B cell (primary cell): ENCODE measurements at regions not wholly inside any gene's neighbourhood (a gene's known extent, or its start where the extent isn't known, plus 50 kb on each side); places are given as distances from the start of the nearest gene placed in this dataset.

Source experiments
- ATAC-seq: fragments of 200-7000 bp; cut with Tn5 transposase; one replicate; pipeline ENCODE4 v1.10.0; 2021; ENCODE audit warnings: low read depth, mild to moderate bottlenecking, moderate number of reproducible peaks, moderate library complexity
- CTCF ChIA-PET: fragments of 350-600 bp; sonication (Branson Sonifier 250); formaldehyde crosslinking; loops from one replicate; lab custom pipeline; 2021; ENCODE audit warnings: antibody characterized with exemption, inconsistent platforms; lab: Charles Lee
- POLR2A ChIA-PET: fragments of 350-600 bp; sonication (Branson Sonifier 250); formaldehyde crosslinking; loops from one replicate; lab custom pipeline; 2021; ENCODE audit warnings: antibody characterized with exemption; lab: Charles Lee
- DNase-seq: peaks from one replicate; pipeline ENCODE4 v3.0.0; 2013
- H2AFZ ChIP-seq: 2 replicates; pipeline ENCODE4 v1.6.1; 2012; ENCODE audit warnings: mild to moderate bottlenecking, low read depth, low read length; ENCODE audit not compliant: insufficient read depth, poor library complexity, severe bottlenecking
- H3K27ac ChIP-seq, 2 donors: 1 replicate in 1 of 2; 2 replicates in 1 of 2; pipeline ENCODE4 v1.5.1; 2012 to 2013; ENCODE audit warnings: low read length in 2 of 2, mild to moderate bottlenecking in 2 of 2, moderate library complexity in 1 of 2
- H3K27me3 ChIP-seq, 4 experiments: fragments of 200-600 bp in 1 of 4; sonication (generic) in 1 of 4; replicated peaks in 1 of 4; 1 replicate in 2 of 4; 2 replicates in 2 of 4; pipeline versions ENCODE4 v1.6.1 to v1.7.0; 2013 to 2016; ENCODE audit warnings: low read length in 3 of 4, mild to moderate bottlenecking in 2 of 4, mixed read lengths in 1 of 4, moderate library complexity in 1 of 4; ENCODE audit not compliant: insufficient read depth in 4 of 4, control insufficient read depth in 3 of 4; ENCODE audit errors: control extremely low read depth in 1 of 4
- H3K36me3 ChIP-seq, 2 experiments: replicated peaks in 1 of 2; 1 replicate in 1 of 2; 2 replicates in 1 of 2; pipeline versions ENCODE4 v1.6.1 to v1.7.1; 2013; ENCODE audit warnings: low read length in 1 of 2; ENCODE audit not compliant: insufficient read depth in 2 of 2, control insufficient read depth in 1 of 2; ENCODE audit errors: control extremely low read depth in 1 of 2, extremely low read depth in 1 of 2
- H3K4me1 ChIP-seq, 2 donors: fragments of 200-600 bp in 1 of 2; sonication (generic) in 1 of 2; 1 replicate in 1 of 2; 2 replicates in 1 of 2; pipeline versions ENCODE4 v1.5.1 to v1.6.1; 2013 to 2017; ENCODE audit warnings: low read length in 2 of 2; ENCODE audit not compliant: control insufficient read depth in 2 of 2, insufficient read depth in 2 of 2
- H3K4me2 ChIP-seq: replicated peaks from 2 replicates; pipeline ENCODE3; 2012; ENCODE audit warnings: mild to moderate bottlenecking, low read depth, low read length; ENCODE audit not compliant: poor library complexity, severe bottlenecking
- H3K4me3 ChIP-seq, 5 experiments: fragments of 200-600 bp in 1 of 5; sonication (generic) in 1 of 5; 1 replicate in 3 of 5; 2 replicates in 2 of 5; pipeline versions ENCODE4 v1.5.1 to v1.7.0; 2011 to 2016; ENCODE audit warnings: low read length in 4 of 5, mild to moderate bottlenecking in 4 of 5, low read depth in 2 of 5, control low read depth in 1 of 5, moderate library complexity in 1 of 5; ENCODE audit not compliant: insufficient read depth in 1 of 5; ENCODE audit errors: control extremely low read depth in 1 of 5, extremely low read depth in 1 of 5
- H3K79me2 ChIP-seq: fragments of 200-600 bp; sonication (generic); one replicate; pipeline ENCODE4 v1.6.0; 2016; ENCODE audit warnings: low read length; ENCODE audit not compliant: control insufficient read depth, insufficient read depth
- H3K9ac ChIP-seq: fragments of 200-600 bp; sonication (generic); 2 replicates; pipeline ENCODE4 v1.6.1; 2017; ENCODE audit warnings: mild to moderate bottlenecking, low read length, moderate library complexity
- H3K9me3 ChIP-seq, 3 donors: one replicate each; pipeline versions ENCODE4 v1.6.1 to v1.7.1; 2013; ENCODE audit warnings: low read length in 2 of 3; ENCODE audit not compliant: control insufficient read depth in 2 of 3, insufficient read depth in 1 of 3; ENCODE audit errors: control extremely low read depth in 1 of 3
- H4K20me1 ChIP-seq: 2 replicates; pipeline ENCODE4 v1.6.0; 2012; ENCODE audit warnings: mild to moderate bottlenecking, low read length; ENCODE audit not compliant: insufficient read depth, control insufficient read depth, poor library complexity, severe bottlenecking
- H3K27ac Mint-ChIP-seq: one replicate; pipeline ENCODE4 v1.8.0; 2021; ENCODE audit warnings: mixed read lengths
- H3K27me3 Mint-ChIP-seq: one replicate; pipeline ENCODE4 v1.8.0; 2021; ENCODE audit warnings: mixed read lengths
- H3K4me1 Mint-ChIP-seq: one replicate; pipeline ENCODE4 v1.8.0; 2021; ENCODE audit warnings: mixed read lengths
- H3K4me3 Mint-ChIP-seq: one replicate; pipeline ENCODE4 v1.8.0; 2021; ENCODE audit warnings: mixed read lengths
- H3K9me3 Mint-ChIP-seq: one replicate; pipeline ENCODE4 v1.8.0; 2022; ENCODE audit warnings: mixed read lengths; ENCODE audit not compliant: insufficient read depth
- EZH2 ChIP-seq: IDR thresholded peaks from 2 replicates; pipeline ENCODE4 v1.6.1; 2012; ENCODE audit warnings: borderline replicate concordance, low read depth, mild to moderate bottlenecking, moderate library complexity, low read length; ENCODE audit not compliant: insufficient read depth, poor library complexity, severe bottlenecking
- WGBS: methylation state at CpG from one replicate; pipeline ENCODE4 v1.1.5; 2013; ENCODE audit warnings: missing lambda C conversion rate; ENCODE audit not compliant: insufficient coverage; 5-methylcytosine and 5-hydroxymethylcytosine counted together
- intact Hi-C: fragments of 100-400 bp; cut with micrococcal nuclease; formaldehyde crosslinking; loops from one replicate; pipeline ENCODE4 v1.10.0; 2022
- TF ChIP-seq, protein P1 (sequence below): fragments of 200-600 bp; IDR thresholded peaks from one replicate; pipeline ENCODE4 v1.8.0; 2022; ENCODE audit warnings: antibody characterized with exemption, mild to moderate bottlenecking

DNA sequence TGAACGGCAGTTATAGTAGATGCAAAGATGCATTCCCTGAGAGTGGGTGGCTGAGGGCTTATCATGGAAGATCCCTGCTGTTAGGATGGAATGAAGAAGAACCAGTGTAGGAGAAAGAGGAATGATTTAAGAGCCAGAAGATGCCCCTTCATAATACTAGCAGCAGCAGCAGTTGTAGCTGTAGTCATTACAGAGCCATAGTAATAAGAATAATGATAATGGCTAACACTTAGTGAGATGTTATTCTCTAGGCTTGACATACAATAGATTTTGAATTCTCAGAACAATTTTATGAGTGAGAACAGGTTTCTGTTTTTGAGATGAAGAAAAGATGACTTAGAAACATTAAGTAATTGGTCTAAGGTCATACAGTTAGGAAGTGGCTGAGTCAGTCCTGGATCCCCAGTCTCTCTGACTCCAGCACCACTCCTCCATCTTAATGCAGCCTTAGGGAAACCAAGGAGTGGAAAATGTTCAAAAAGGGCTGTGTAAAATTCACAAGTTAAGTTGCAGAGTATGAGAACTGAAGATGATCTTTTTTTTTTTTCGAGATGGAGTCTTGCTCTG is 459.4 kb upstream of the SGCD start:
- Histone ChIP-seq H2AFZ (no peak overlapping the region), H3K4me3 (no peak overlapping the region), H3K27ac (no peak overlapping the region), H3K9ac (no peak overlapping the region), H3K27me3 (no peaks in the 10 kb centered on the region), H3K79me2 (no peaks in the 10 kb centered on the region), H4K20me1 (no peaks in the 10 kb centered on the region), H3K4me1 (no peaks in the 10 kb centered on the region), H3K4me2 (no peak overlapping the region), H3K9me3 (no peaks in the 10 kb centered on the region), H3K36me3 (no peaks in the 10 kb centered on the region)
- 89% methylated on average over 1 of the region's 2 CpGs for WGBS
- H3K4me3 Mint-ChIP-seq, result no peak overlapping the region
- no peak for ATAC-seq
- intact Hi-C loops, result no loop called here
- POLR2A ChIA-PET, result no interaction called here
- CTCF ChIA-PET, result no interaction called here
- no peak for TF ChIP-seq EZH2
- TF ChIP-seq, protein P1, sequence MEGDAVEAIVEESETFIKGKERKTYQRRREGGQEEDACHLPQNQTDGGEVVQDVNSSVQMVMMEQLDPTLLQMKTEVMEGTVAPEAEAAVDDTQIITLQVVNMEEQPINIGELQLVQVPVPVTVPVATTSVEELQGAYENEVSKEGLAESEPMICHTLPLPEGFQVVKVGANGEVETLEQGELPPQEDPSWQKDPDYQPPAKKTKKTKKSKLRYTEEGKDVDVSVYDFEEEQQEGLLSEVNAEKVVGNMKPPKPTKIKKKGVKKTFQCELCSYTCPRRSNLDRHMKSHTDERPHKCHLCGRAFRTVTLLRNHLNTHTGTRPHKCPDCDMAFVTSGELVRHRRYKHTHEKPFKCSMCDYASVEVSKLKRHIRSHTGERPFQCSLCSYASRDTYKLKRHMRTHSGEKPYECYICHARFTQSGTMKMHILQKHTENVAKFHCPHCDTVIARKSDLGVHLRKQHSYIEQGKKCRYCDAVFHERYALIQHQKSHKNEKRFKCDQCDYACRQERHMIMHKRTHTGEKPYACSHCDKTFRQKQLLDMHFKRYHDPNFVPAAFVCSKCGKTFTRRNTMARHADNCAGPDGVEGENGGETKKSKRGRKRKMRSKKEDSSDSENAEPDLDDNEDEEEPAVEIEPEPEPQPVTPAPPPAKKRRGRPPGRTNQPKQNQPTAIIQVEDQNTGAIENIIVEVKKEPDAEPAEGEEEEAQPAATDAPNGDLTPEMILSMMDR, result no peak
- DNase-seq, result no peak
- H3K9me3 Mint-ChIP-seq, result peaks cover 2% of the 10 kb centered on the region
- no peak overlapping the region for H3K27ac Mint-ChIP-seq
- no peaks in the 10 kb centered on the region for H3K4me1 Mint-ChIP-seq
- no peaks in the 10 kb centered on the region for H3K27me3 Mint-ChIP-seq

DNA sequence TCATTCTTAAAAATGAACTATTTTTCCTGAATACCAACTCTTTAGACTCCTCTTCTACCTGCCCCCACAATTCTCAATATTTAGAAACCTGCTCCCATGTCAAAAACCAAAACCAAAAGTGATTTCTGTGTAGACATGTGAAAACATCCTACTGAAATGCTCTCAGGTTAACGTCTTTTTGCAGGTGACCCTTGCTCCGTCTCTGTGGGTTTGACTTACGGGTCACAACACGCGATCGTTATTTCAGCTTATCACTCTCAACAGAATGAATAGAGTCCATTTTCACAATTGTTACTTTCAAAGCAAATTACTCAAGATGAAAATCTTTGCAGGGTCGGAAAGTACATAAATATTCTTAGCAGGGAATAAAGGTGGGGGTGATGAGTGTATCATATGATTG is 456.3 kb upstream of the SGCD start:
- no peaks in the 10 kb centered on the region for H4K20me1 ChIP-seq
- no peak overlapping the region for H2AFZ ChIP-seq
- H3K4me3 ChIP-seq, result no peak overlapping the region
- no peaks in the 10 kb centered on the region for H3K79me2 ChIP-seq
- ATAC-seq (no peak), DNase-seq (no peak)
- no peaks in the 10 kb centered on the region for H3K27me3 ChIP-seq
- ChIA-PET CTCF (no interaction called here), POLR2A (no interaction called here)
- 89% methylated on average over 3 of the region's 7 CpGs for WGBS
- H3K9ac ChIP-seq, result no peak overlapping the region
- H3K4me1 ChIP-seq, result no peaks in the 10 kb centered on the region
- H3K36me3 ChIP-seq, result no peaks in the 10 kb centered on the region
- no peaks in the 10 kb centered on the region for H3K9me3 ChIP-seq
- TF ChIP-seq EZH2, result no peak
- TF ChIP-seq, protein P1, result no peak
- Mint-ChIP-seq H3K27ac (no peak overlapping the region), H3K9me3 (peaks cover 2% of the 10 kb centered on the region), H3K4me1 (no peaks in the 10 kb centered on the region), H3K4me3 (no peak overlapping the region), H3K27me3 (no peaks in the 10 kb centered on the region)
- intact Hi-C loops, result no loop called here
- no peak overlapping the region for H3K27ac ChIP-seq
- H3K4me2 ChIP-seq, result no peak overlapping the region
